Heart left ventricle (tissue), 13 donors: ENCODE measurements at regions not wholly inside any gene's neighbourhood (a gene's known extent, or its start where the extent isn't known, plus 50 kb on each side); places are given as distances from the start of the nearest gene placed in this dataset.

Experiments used
- POLR2A ChIP-seq, 2 donors: fragments of 450-650 bp; IDR thresholded peaks; one replicate each; pipeline ENCODE4 v1.6.1; 2017; ENCODE audit warnings: antibody characterized with exemption in 2 of 2, mild to moderate bottlenecking in 2 of 2, moderate library complexity in 2 of 2
- TF ChIP-seq, protein P1 (sequence below), 12 donors: fragments of 200-600 bp; sonication (generic) in 4 of 12; IDR thresholded peaks; one replicate each; pipeline versions ENCODE4 v1.5.0 to v1.8.0; 2018 to 2022; ENCODE audit warnings: antibody characterized with exemption in 12 of 12, mild to moderate bottlenecking in 5 of 12
- donor health status: ischemic (EF 13 %, LVEDD 7.1; RV severe dilation, severe dysfunction).
- donor health status: DM: no; HTN: yes; CAD: no.
- donor health status: DM: no; HTN: no; CAD: no.
- donor health status: ischemic (EF 25% LVEDD 6.9; RV normal size, moderate dysfunction).
- donor health status: ischemic (EF 25% LVEDD 5.7; RV mildly dilated, moderate dysfunction).
- donor health status: ischemic (EF 35%, LVEDD 5.7; RV mildly dilated, moderate dysfunction).
- donor health status: nonischemic (EF 11% LVEDD 7.7; RV severe dilation, severe dysfunction).
- donor health status: DM: yes; HTN: yes; CAD: no.
- donor health status: PGD.
- donor health status: ischemic (EF 29% LVEDD 5.4; RV normal size, mild dysfunction).
- donor health status: nonischemic (EF 23%, LVEDD 6.1; RV moderate dilation, normal function).

DNA sequence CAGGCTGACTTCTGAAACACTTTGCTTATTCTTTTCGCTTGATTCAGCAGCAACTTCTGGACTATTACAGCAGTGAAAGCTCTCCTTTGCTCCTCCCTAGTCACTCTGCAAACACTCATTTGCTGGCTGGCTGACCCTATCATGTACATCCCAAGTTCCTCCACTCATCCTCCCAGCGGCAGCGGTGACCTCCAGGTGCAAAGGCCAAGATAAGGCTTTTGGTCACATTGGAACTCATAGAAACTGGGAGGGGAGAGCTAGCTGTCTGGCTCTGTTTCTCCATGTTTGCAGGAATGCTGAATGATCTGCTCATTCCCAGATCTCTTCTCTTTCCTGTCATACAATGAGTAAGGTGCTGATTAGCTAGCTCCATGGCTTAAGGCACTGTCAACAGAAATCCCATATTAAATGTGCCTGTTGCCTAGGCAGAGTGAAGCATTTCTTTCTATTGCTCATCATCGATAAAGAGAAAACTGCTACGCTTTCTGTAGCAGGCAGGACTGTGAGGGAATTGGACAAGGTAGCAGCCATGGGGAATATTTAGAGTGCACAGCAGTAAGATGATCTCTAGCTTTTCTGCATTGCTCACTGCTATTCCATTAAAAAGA, 250.5 kb upstream of the PDE4D start:
- TF ChIP-seq, protein P1, sequence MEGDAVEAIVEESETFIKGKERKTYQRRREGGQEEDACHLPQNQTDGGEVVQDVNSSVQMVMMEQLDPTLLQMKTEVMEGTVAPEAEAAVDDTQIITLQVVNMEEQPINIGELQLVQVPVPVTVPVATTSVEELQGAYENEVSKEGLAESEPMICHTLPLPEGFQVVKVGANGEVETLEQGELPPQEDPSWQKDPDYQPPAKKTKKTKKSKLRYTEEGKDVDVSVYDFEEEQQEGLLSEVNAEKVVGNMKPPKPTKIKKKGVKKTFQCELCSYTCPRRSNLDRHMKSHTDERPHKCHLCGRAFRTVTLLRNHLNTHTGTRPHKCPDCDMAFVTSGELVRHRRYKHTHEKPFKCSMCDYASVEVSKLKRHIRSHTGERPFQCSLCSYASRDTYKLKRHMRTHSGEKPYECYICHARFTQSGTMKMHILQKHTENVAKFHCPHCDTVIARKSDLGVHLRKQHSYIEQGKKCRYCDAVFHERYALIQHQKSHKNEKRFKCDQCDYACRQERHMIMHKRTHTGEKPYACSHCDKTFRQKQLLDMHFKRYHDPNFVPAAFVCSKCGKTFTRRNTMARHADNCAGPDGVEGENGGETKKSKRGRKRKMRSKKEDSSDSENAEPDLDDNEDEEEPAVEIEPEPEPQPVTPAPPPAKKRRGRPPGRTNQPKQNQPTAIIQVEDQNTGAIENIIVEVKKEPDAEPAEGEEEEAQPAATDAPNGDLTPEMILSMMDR (IDR thresholded peaks at IDR 0.05) = no peak
- no peak for TF ChIP-seq POLR2A (IDR thresholded peaks at IDR 0.05)
